GM18505 (cell line): ENCODE measurements at regions not wholly inside any gene's neighbourhood (a gene's known extent, or its start where the extent isn't known, plus 50 kb on each side); places are given as distances from the start of the nearest gene placed in this dataset.

Experiments used
- ATAC-seq: cut with Tn5 transposase; IDR thresholded peaks from one replicate; pipeline ENCODE4 v1.9.1; 2021; ENCODE audit not compliant: unreplicated experiment
- POLR2A ChIP-seq: IDR thresholded peaks from 4 replicates; pipeline ENCODE4 v1.6.1; 2011; ENCODE audit warnings: borderline replicate concordance; ENCODE audit not compliant: insufficient read depth, insufficient read length; ENCODE audit errors: extremely low read depth

- no peak for TF ChIP-seq POLR2A
- no peak for ATAC-seq
Measured at GRCh38 chr10:118537623-118538022, 57.8 kb downstream of the PRLHR start.

GRCh38 chr10:118534136-118534535 is 61.3 kb downstream of the PRLHR start:
- TF ChIP-seq POLR2A = no peak
- ATAC-seq = no peak

GRCh38 chr10:118531105-118531852 is 64.2 kb downstream of the PRLHR start:
- no peak for TF ChIP-seq POLR2A
- ATAC-seq = no peak

- TF ChIP-seq POLR2A = no peak
- ATAC-seq = no peak
Measured at GRCh38 chr10:118528426-118528825, 67.0 kb downstream of the PRLHR start.

- TF ChIP-seq POLR2A = no peak
- ATAC-seq = no peak
Measured at GRCh38 chr10:118523775-118524174, 71.7 kb downstream of the PRLHR start.

GRCh38 chr10:118522791-118523498 is 72.5 kb downstream of the PRLHR start:
- TF ChIP-seq POLR2A = no peak
- ATAC-seq = no peak

- ATAC-seq = no peak
- no peak for TF ChIP-seq POLR2A
Measured at GRCh38 chr10:118521415-118522117, 73.9 kb downstream of the PRLHR start.

GRCh38 chr10:118520116-118520742 is 75.2 kb downstream of the PRLHR start:
- TF ChIP-seq POLR2A = no peak
- no peak for ATAC-seq

- no peak for ATAC-seq
- no peak for TF ChIP-seq POLR2A
Measured at GRCh38 chr10:118518095-118518494, 77.4 kb downstream of the PRLHR start.

- no peak for TF ChIP-seq POLR2A
- ATAC-seq = no peak
Measured at GRCh38 chr10:118516716-118517115, 78.7 kb downstream of the PRLHR start.

- no peak for TF ChIP-seq POLR2A
- no peak for ATAC-seq
Measured at GRCh38 chr10:118513174-118513573, 82.3 kb downstream of the PRLHR start.

GRCh38 chr10:118511711-118512110 is 83.7 kb downstream of the PRLHR start:
- no peak for TF ChIP-seq POLR2A
- ATAC-seq = no peak

GRCh38 chr10:118508863-118509262 is 86.6 kb downstream of the PRLHR start:
- TF ChIP-seq POLR2A = no peak
- ATAC-seq = no peak
